ENCODE measurements at regions not wholly inside any gene's neighbourhood (a gene's known extent, or its start where the extent isn't known, plus 50 kb on each side); places are given as distances from the start of the nearest gene placed in this dataset.

DNA sequence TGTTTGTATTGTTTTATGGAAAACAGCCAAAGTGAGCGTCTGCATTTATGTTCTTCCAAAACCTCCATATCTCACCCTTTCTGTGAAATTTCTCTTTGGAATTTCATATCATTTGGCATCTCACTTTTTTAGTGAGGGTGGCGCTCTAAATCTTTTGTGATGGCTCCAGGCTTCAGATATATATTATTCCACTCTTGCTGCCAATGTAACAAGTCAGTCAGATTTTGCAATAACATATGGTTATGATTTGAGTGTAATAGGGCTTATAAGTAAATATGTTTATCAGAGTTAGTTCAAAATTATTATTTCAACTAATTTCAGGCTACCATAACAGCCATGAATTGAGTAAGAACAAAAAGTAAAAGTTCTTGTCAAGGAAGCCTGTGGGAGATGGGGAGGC is 314.7 kb downstream of the PDGFC start:
- H3K9me1 ChIP-seq (ENCODE audit: insufficient read depth, low read length) = no peaks in the 10 kb centered on the region
- DNase-seq = no peak
- H3K4me2 ChIP-seq (ENCODE audit: low read depth, low read length) = no peak overlapping the region
- H3K23ac ChIP-seq (ENCODE audit: low read depth, low read length) = no peak overlapping the region
- H3K27ac ChIP-seq (ENCODE audit: insufficient read depth, low read length) = no peak overlapping the region
- no peak overlapping the region for H2BK5ac ChIP-seq (ENCODE audit: low read depth, low read length, poor library complexity, severe bottlenecking)
- no peaks in the 10 kb centered on the region for H3K9me3 ChIP-seq (ENCODE audit: control insufficient read depth, insufficient read depth, low read length)
- no peaks in the 10 kb centered on the region for H3K4me1 ChIP-seq (ENCODE audit: control insufficient read depth, insufficient read depth, low read length)
- H3K4ac ChIP-seq (ENCODE audit: low read depth, low read length) = no peak overlapping the region
- no peak overlapping the region for H2AK5ac ChIP-seq (ENCODE audit: low read depth, low read length)
- H3K14ac ChIP-seq (replicated peaks; ENCODE audit: low read depth, low read length) = no peak overlapping the region
- no peak overlapping the region for H2AFZ ChIP-seq (replicated peaks; ENCODE audit: low read length, poor library complexity)
- TF ChIP-seq FOS (IDR thresholded peaks at IDR 0.05; ENCODE audit: low read depth, low read length) (no peak), ELK1 (IDR thresholded peaks at IDR 0.05; ENCODE audit: borderline replicate concordance, low read depth, low read length) (no peak), NFE2L2 (IDR thresholded peaks at IDR 0.05; ENCODE audit: low read depth, low read length) (no peak), MAFK (IDR thresholded peaks at IDR 0.05; ENCODE audit: low read depth, low read length) (no peak), USF2 (IDR thresholded peaks at IDR 0.05; ENCODE audit: low read depth, low read length) (no peak), MXI1 (IDR thresholded peaks at IDR 0.05; ENCODE audit: borderline replicate concordance, low read depth, low read length) (no peak)
- H2AK9ac ChIP-seq (replicated peaks; ENCODE audit: low read depth, low read length, poor library complexity) = no peak overlapping the region
- H2BK15ac ChIP-seq (ENCODE audit: low read depth, low read length) = no peak overlapping the region
- no peak overlapping the region for H3K9ac ChIP-seq (ENCODE audit: low read depth, low read length)
- H3K27me3 ChIP-seq (ENCODE audit: control insufficient read depth, insufficient read depth, low read length) = no peaks in the 10 kb centered on the region
- intact Hi-C loops (cut with micrococcal nuclease) = loop anchor here (10.0 kb wide), 1 partner anchor 1648 kb away; no protein-coding TSS in a partner anchor
- in situ Hi-C loops (cut with MboI; ENCODE audit: low sequenced_read_pairs) = no loop called here
- no peak overlapping the region for H3K4me3 ChIP-seq (ENCODE audit: insufficient read depth, low read depth, low read length)
- dilution Hi-C loops (cut with HindIII; ENCODE audit: low sequenced_read_pairs, unreplicated experiment) = no loop called here
- H2BK120ac ChIP-seq (ENCODE audit: low read depth, low read length) = no peak overlapping the region
- no peaks in the 10 kb centered on the region for H3K79me1 ChIP-seq (ENCODE audit: low read depth in 1 of 2, low read length in 2 of 2)
- no peak overlapping the region for H3K18ac ChIP-seq (ENCODE audit: low read depth, low read length)
- BruUV-seq (replicated peaks) = no TSS peak
- H2BK20ac ChIP-seq (ENCODE audit: low read depth, low read length) = 0 out of 2 replicates have a peak overlapping the region, but pooled peaks have one; percentile 36
- no peaks in the 10 kb centered on the region for H4K20me1 ChIP-seq (ENCODE audit: insufficient read depth, low read length)
- no CpG with 5 or more reads among the region's 2 CpGs for WGBS, 2 experiments (ENCODE audit: extremely low coverage in 2 of 2, insufficient read length in 1 of 2)
- H4K5ac ChIP-seq (ENCODE audit: low read depth, low read length) = no peak overlapping the region
- H4K8ac ChIP-seq (ENCODE audit: low read depth in 2 of 2, low read length in 2 of 2) = no peak overlapping the region
- no peak overlapping the region for H4K91ac ChIP-seq (ENCODE audit: insufficient read depth, low read depth, low read length)
- H3K56ac ChIP-seq (ENCODE audit: extremely low read depth, insufficient read depth, low read length) = no peak overlapping the region
- ATAC-seq (ENCODE audit: low read depth) = no peak
- ChIA-PET POLR2A (ENCODE audit: unreplicated experiment) (no interaction called here), CTCF (no interaction called here)
- no peaks in the 10 kb centered on the region for H3K36me3 ChIP-seq (ENCODE audit: control insufficient read depth, insufficient read depth, low read length)
